H1 (cell line): ENCODE measurements at regions not wholly inside any gene's neighbourhood (a gene's known extent, or its start where the extent isn't known, plus 50 kb on each side); places are given as distances from the start of the nearest gene placed in this dataset.

Source experiments
- BCL11A ChIP-seq, 2 experiments: IDR thresholded peaks; one replicate each; pipeline ENCODE4 v1.6.1; 2011; ENCODE audit warnings: low read depth in 2 of 2, low read length in 2 of 2, mild to moderate bottlenecking in 2 of 2
- CHD1 ChIP-seq: IDR thresholded peaks from 2 replicates; pipeline ENCODE4 v1.6.1; 2012; ENCODE audit warnings: low read depth, low read length, improper control_type of control experiment
- POLR2A ChIP-seq, 2 experiments: IDR thresholded peaks; 1 replicate in 1 of 2; 2 replicates in 1 of 2; pipeline ENCODE4 v1.6.1; 2011; ENCODE audit warnings: low read depth in 2 of 2, low read length in 2 of 2, mild to moderate bottlenecking in 2 of 2; ENCODE audit errors: control extremely low read depth in 1 of 2
- TF ChIP-seq, protein P1 (sequence below): IDR thresholded peaks from 2 replicates; pipeline ENCODE4 v1.6.1; 2012; ENCODE audit warnings: low read length, inconsistent platforms
- TF ChIP-seq, protein P2 (sequence below): IDR thresholded peaks from 2 replicates; pipeline ENCODE4 v1.6.1; 2011; ENCODE audit warnings: low read depth, mild to moderate bottlenecking, low read length; ENCODE audit not compliant: insufficient read depth

DNA sequence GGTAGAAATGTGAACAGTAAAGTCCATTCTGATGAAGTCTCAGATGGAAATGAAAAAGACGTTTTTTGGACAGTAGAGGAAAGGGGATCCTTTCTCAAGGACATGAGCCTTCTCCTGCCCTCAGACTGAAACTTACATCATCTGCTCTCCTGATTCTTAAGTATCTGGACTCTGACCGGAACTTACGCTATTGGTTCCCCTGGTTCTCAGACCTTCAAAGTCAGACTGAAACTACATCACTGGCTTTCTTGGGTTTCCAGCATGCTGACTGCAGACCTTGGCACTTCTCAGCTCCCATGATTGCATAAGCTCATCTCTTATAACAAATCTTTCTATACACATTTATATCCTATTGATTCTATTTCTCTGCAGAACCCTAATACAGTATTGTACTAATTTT is 291.0 kb downstream of the SNAPC1 start (continued):
- TF ChIP-seq, protein P1, sequence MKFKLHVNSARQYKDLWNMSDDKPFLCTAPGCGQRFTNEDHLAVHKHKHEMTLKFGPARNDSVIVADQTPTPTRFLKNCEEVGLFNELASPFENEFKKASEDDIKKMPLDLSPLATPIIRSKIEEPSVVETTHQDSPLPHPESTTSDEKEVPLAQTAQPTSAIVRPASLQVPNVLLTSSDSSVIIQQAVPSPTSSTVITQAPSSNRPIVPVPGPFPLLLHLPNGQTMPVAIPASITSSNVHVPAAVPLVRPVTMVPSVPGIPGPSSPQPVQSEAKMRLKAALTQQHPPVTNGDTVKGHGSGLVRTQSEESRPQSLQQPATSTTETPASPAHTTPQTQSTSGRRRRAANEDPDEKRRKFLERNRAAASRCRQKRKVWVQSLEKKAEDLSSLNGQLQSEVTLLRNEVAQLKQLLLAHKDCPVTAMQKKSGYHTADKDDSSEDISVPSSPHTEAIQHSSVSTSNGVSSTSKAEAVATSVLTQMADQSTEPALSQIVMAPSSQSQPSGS, result no peak
- TF ChIP-seq BCL11A (IDR thresholded peaks at IDR 0.05; ENCODE audit: low read depth in 2 of 2, low read length in 2 of 2), result no peak
- no peak for TF ChIP-seq POLR2A (IDR thresholded peaks at IDR 0.05; ENCODE audit: control extremely low read depth in 1 of 2, low read depth in 2 of 2, low read length in 2 of 2)
- TF ChIP-seq, protein P2, sequence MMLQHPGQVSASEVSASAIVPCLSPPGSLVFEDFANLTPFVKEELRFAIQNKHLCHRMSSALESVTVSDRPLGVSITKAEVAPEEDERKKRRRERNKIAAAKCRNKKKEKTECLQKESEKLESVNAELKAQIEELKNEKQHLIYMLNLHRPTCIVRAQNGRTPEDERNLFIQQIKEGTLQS, result no peak
- TF ChIP-seq CHD1, result no peak
